ENCODE measurements at regions not wholly inside any gene's neighbourhood (a gene's known extent, or its start where the extent isn't known, plus 50 kb on each side); places are given as distances from the start of the nearest gene placed in this dataset.

DNA sequence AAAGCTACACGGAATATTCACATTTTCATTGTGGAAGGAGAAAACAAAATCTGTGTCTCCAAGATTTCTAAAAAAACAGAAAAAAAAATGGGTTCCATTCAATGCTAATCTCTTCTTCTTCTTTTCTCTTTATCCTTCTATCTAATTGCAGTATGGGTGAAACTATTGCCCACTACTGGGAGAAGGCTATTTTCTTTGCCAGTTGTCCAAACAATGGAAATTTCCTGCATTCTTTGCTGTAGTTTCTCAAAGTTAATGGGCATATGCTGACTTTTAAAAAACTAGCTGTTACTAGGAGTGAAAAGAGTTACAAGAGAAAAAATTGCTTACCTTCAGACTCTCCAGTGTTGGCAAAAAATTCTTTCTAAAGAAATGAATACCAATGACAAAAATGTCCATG is 179.3 kb upstream of the ANKRD28 start:
- H3K9me3 Mint-ChIP-seq: peaks cover 3% of the 10 kb centered on the region
- no peaks in the 10 kb centered on the region for H3K36me3 Mint-ChIP-seq
- TF ChIP-seq, protein P1, sequence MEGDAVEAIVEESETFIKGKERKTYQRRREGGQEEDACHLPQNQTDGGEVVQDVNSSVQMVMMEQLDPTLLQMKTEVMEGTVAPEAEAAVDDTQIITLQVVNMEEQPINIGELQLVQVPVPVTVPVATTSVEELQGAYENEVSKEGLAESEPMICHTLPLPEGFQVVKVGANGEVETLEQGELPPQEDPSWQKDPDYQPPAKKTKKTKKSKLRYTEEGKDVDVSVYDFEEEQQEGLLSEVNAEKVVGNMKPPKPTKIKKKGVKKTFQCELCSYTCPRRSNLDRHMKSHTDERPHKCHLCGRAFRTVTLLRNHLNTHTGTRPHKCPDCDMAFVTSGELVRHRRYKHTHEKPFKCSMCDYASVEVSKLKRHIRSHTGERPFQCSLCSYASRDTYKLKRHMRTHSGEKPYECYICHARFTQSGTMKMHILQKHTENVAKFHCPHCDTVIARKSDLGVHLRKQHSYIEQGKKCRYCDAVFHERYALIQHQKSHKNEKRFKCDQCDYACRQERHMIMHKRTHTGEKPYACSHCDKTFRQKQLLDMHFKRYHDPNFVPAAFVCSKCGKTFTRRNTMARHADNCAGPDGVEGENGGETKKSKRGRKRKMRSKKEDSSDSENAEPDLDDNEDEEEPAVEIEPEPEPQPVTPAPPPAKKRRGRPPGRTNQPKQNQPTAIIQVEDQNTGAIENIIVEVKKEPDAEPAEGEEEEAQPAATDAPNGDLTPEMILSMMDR (conservative IDR thresholded peaks at IDR 0.05): no peak
- no peak for DNase-seq (ENCODE audit: extremely low spot score, unreplicated experiment)
- H3K4me1 Mint-ChIP-seq (ENCODE audit: unreplicated experiment): peaks cover 9% of the 10 kb centered on the region
- H3K27me3 Mint-ChIP-seq: no peaks in the 10 kb centered on the region
- H3K4me3 Mint-ChIP-seq: no peak overlapping the region
- H3K27ac Mint-ChIP-seq: peak overlapping the region; percentile 72

DNA sequence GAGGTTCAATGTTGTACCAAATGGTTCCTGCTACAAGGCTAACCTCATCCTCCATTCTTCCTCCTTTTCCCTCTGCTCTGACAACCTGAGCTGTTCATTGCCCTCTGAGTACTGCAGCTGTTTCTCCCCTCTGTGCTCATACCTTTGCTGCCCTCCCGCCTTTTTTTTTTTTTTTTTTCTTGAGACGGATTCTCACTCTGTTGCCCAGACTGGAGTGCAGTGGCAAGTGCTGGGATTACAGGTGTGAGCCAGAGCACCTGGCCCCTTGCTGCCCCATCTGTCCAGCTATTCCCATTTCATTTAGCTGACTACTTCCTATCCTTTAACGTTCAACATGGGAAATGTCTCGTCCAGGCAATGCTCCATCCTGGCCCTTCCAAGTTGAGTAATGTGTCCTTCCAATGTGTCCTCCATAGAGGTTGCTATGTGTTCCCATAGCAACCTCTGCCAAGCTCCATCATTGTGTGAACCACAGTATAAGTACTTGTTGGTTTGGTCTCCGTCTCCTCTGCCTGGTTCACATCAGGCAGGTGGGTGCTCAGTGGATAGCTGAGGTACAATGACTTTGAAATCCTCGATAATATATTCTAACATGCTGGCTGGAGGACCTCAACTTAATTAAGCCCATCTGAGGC is 179.9 kb upstream of the ANKRD28 start:
- Mint-ChIP-seq H3K36me3 (no peaks in the 10 kb centered on the region), H3K4me1 (ENCODE audit: unreplicated experiment) (peaks cover 12% of the 10 kb centered on the region), H3K27me3 (no peaks in the 10 kb centered on the region), H3K27ac (no peak overlapping the region), H3K4me3 (no peak overlapping the region), H3K9me3 (no peaks in the 10 kb centered on the region)
- TF ChIP-seq, protein P1 (conservative IDR thresholded peaks at IDR 0.05): no peak
- no peak for DNase-seq (ENCODE audit: extremely low spot score, unreplicated experiment)

DNA sequence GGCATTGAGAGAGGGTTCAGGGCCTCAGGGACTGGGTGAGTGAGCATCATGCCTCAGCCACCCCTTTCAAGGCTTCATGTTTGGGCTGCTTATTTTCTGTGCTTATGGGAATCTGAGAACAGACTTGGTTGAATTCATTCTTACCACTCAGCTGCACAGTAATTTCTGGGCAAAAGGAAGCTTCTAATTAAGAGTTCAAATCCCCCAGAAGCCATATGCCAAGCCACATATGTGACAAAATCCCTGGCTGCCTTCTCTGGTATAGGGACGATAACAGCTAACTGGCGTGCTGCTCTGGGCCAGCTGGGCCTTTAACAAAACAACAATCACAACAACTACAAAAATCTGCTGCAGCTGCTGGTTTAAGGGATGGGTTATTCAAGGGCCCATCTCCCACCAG is 181.0 kb upstream of the ANKRD28 start:
- no peak overlapping the region for H3K27ac Mint-ChIP-seq
- TF ChIP-seq, protein P1 (conservative IDR thresholded peaks at IDR 0.05): no peak
- no peaks in the 10 kb centered on the region for H3K27me3 Mint-ChIP-seq
- DNase-seq (ENCODE audit: extremely low spot score, unreplicated experiment): no peak
- no peak overlapping the region for H3K4me3 Mint-ChIP-seq
- H3K36me3 Mint-ChIP-seq: no peaks in the 10 kb centered on the region
- H3K9me3 Mint-ChIP-seq: no peaks in the 10 kb centered on the region
- H3K4me1 Mint-ChIP-seq (ENCODE audit: unreplicated experiment): peaks cover 19% of the 10 kb centered on the region

DNA sequence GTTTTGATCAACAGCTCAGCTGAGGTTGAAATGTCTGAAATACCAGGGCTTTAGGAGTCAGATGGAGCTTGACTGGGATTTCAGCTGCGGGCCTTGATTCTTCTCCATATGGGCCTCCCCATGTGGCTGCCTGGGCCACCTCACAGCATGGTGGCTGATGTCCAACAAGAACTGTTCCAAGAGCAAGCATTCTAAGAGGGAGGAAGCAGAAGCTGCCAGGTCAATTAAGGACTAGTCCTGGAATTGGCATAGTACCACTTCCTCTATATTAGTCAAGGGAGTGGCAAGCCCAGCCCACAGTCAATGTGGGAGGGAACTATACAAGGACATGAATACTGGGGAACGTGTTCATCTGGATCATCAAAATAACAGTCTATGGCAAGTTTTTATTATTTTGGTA is 181.7 kb upstream of the ANKRD28 start:
- no peak overlapping the region for H3K27ac Mint-ChIP-seq
- no peaks in the 10 kb centered on the region for H3K36me3 Mint-ChIP-seq
- TF ChIP-seq, protein P1 (conservative IDR thresholded peaks at IDR 0.05): no peak
- no peak for DNase-seq (ENCODE audit: extremely low spot score, unreplicated experiment)
- H3K9me3 Mint-ChIP-seq: no peaks in the 10 kb centered on the region
- no peak overlapping the region for H3K4me3 Mint-ChIP-seq
- H3K27me3 Mint-ChIP-seq: no peaks in the 10 kb centered on the region
- H3K4me1 Mint-ChIP-seq (ENCODE audit: unreplicated experiment): peaks cover 19% of the 10 kb centered on the region

DNA sequence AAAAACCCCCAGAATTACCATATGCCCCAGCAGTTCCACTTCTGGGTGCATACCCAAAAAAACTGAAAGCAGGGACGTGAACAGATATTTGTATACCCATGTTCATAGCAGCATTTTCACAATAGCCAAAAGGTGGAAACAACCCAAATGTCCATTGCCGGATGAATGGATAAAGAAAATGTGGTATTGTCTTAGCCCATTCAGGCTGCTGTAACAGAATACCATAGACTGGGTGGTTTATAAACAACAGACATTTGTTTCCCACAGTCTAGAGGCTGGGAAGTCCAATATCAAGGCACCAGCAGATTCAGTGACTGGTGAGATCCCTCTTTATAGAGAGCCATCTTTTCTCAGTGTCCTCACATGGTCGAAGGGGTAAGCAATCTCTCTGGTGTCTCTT is 182.1 kb upstream of the ANKRD28 start:
- no peak overlapping the region for H3K4me3 Mint-ChIP-seq
- no peaks in the 10 kb centered on the region for H3K27me3 Mint-ChIP-seq
- H3K27ac Mint-ChIP-seq: no peak overlapping the region
- no peaks in the 10 kb centered on the region for H3K9me3 Mint-ChIP-seq
- TF ChIP-seq, protein P1 (conservative IDR thresholded peaks at IDR 0.05): no peak
- H3K36me3 Mint-ChIP-seq: no peaks in the 10 kb centered on the region
- peaks cover 19% of the 10 kb centered on the region for H3K4me1 Mint-ChIP-seq (ENCODE audit: unreplicated experiment)
- DNase-seq (ENCODE audit: extremely low spot score, unreplicated experiment): no peak

DNA sequence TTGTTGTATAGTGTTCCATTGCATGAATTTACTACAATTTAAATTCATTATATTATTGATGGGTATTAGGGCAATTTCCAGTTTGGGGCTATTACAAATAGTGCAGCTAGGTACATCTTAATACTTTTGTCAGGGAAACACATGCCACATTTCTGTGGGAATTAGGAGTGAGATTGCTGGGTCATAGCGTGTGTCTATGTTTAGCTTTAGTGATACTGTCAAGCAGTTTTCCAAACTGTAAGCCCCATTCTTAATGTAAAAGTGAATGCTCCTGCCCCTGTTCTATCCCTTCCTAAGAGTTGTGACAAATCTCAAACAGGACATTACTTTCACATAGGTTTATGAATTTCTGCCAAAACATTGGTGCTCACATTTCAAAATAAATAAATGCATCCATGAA is 184.5 kb upstream of the ANKRD28 start:
- Mint-ChIP-seq H3K4me3 (no peak overlapping the region), H3K27ac (no peak overlapping the region), H3K27me3 (no peaks in the 10 kb centered on the region), H3K36me3 (no peaks in the 10 kb centered on the region), H3K9me3 (peaks cover 5% of the 10 kb centered on the region), H3K4me1 (ENCODE audit: unreplicated experiment) (peaks cover 10% of the 10 kb centered on the region)
- TF ChIP-seq, protein P1 (conservative IDR thresholded peaks at IDR 0.05): no peak
- DNase-seq (ENCODE audit: extremely low spot score, unreplicated experiment): no peak
